ENCODE measurements at regions not wholly inside any gene's neighbourhood (a gene's known extent, or its start where the extent isn't known, plus 50 kb on each side); places are given as distances from the start of the nearest gene placed in this dataset.

- DNase-seq (ENCODE audit: low read depth), result no peak
- no peak for TF ChIP-seq CTCF (IDR thresholded peaks at IDR 0.05; ENCODE audit: insufficient read depth, low read length)
- no peak overlapping the region for H3K4me3 ChIP-seq (ENCODE audit: low read depth, low read length)
Observed at GRCh38 chr1:82246050-82246449, 445.3 kb downstream of the ADGRL2 start.

DNA sequence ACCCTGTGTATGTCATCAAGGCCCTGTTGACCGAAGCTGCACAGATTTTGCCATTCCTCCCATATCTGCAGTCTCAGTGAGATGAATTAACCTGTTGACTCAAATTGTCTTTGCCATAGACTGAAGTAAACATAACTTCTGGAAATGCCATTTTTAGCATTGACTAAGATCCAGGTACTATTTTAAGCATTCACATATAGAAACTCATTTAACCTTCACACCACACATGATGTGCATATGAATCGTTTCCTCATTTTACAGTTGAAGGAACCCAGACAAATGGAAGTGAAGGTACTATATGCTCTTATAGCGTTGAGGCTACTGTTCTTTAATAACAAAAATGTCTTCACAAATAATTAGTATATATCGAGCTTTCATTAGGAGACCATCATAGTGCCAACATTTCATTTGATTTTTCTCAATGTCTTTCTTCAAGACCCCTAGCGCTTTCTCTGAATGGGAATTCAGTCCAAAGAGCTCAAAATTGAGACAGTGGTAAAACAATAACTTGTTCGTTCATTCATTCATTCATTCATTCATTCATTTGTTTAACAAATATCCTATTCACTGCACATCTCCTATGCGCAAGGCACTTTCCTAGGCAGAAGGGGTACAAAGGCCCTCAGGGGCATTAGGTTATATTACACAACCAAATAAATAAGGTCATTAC, 444.7 kb downstream of the ADGRL2 start:
- no peak for TF ChIP-seq CTCF (IDR thresholded peaks at IDR 0.05; ENCODE audit: insufficient read depth, low read length)
- no peak overlapping the region for H3K4me3 ChIP-seq (ENCODE audit: low read depth, low read length)
- no peak for DNase-seq (ENCODE audit: low read depth)

DNA sequence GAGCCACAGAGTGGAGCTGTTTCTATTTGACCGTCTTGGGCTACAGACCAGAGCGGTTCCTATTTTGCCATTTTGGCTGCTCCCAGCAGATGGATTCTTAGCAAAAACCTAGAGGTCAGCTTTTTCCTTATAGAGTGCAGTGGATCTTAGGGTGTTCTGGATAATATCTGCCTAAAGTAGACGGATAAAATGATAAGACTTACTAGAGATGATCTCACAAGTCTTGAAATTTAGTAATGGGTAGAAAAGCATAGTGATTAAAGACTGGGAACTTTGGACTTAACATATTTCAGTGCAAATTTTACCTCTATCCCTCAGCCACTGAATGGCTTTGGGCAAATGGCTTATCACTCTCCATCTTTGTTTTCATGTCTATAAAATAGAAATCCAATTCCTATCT, 439.8 kb downstream of the ADGRL2 start:
- peak; percentile 59 for DNase-seq (ENCODE audit: low read depth)
- no peak overlapping the region for H3K4me3 ChIP-seq (ENCODE audit: low read depth, low read length)
- TF ChIP-seq CTCF (IDR thresholded peaks at IDR 0.05; ENCODE audit: insufficient read depth, low read length), result no peak

DNA sequence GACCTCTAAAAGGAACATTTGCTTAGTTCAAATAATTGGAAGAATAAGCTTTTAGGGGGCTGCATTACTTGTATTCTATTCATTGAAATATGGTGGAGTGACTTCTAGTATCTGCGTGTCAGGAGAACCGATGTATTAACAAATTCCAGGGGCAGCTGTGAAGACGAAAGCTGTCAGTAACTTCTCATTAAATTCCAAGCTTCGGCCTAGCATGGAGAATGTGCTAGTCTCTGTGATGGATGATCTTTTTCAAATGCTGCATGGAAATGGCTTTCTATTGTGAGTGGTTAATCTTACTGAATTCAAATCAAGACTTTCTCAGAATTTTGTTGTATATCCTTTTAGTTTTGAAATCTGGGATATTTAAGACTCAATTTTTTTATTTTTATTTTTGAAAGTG, 429.9 kb downstream of the ADGRL2 start:
- H3K4me3 ChIP-seq (ENCODE audit: low read depth, low read length), result no peak overlapping the region
- no peak for DNase-seq (ENCODE audit: low read depth)
- no peak for TF ChIP-seq CTCF (IDR thresholded peaks at IDR 0.05; ENCODE audit: insufficient read depth, low read length)

- peak; percentile 88 for DNase-seq (ENCODE audit: low read depth)
- no peak for TF ChIP-seq CTCF (IDR thresholded peaks at IDR 0.05; ENCODE audit: insufficient read depth, low read length)
- no peak overlapping the region for H3K4me3 ChIP-seq (ENCODE audit: low read depth, low read length)
Observed at GRCh38 chr1:82227306-82228095, 426.8 kb downstream of the ADGRL2 start.

- TF ChIP-seq CTCF (IDR thresholded peaks at IDR 0.05; ENCODE audit: insufficient read depth, low read length), result no peak
- no peak overlapping the region for H3K4me3 ChIP-seq (ENCODE audit: low read depth, low read length)
- DNase-seq (ENCODE audit: low read depth), result peak; percentile 71
Observed at GRCh38 chr1:82226186-82226505, 425.4 kb downstream of the ADGRL2 start.
